Astrocyte (in vitro differentiated cells and primary cell): ENCODE measurements at regions not wholly inside any gene's neighbourhood (a gene's known extent, or its start where the extent isn't known, plus 50 kb on each side); places are given as distances from the start of the nearest gene placed in this dataset.

Source experiments
- EZH2 ChIP-seq: IDR thresholded peaks from 2 replicates; pipeline ENCODE4 v1.6.1; 2012; ENCODE audit warnings: mild to moderate bottlenecking, low read length, inconsistent platforms; ENCODE audit not compliant: insufficient read depth
- TF ChIP-seq, protein P1 (sequence below): IDR thresholded peaks from 2 replicates; pipeline ENCODE4 v1.5.1; 2011; ENCODE audit warnings: low read depth, mild to moderate bottlenecking, inconsistent platforms, low read length, moderate library complexity; ENCODE audit not compliant: insufficient read depth

DNA sequence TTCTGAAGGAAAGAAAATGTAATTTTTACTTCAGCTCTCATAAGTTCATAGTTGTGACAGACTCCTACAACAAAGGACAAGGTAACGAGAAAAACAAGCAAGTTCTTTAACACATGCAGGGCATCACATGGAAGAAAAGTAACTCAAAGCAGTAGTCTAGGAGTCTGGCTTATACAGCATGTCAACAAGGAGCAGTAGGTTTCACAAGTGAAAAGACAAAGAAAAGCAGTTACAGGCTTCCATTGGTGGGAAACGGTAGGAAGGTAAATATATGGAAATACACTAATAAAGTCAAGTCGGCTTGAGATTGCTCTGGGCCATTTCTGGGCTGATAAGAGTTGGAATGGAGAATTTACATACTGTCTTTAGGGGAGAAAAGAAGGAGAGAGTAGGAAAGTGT, 228.4 kb upstream of the ZFP42 start:
- TF ChIP-seq, protein P1, sequence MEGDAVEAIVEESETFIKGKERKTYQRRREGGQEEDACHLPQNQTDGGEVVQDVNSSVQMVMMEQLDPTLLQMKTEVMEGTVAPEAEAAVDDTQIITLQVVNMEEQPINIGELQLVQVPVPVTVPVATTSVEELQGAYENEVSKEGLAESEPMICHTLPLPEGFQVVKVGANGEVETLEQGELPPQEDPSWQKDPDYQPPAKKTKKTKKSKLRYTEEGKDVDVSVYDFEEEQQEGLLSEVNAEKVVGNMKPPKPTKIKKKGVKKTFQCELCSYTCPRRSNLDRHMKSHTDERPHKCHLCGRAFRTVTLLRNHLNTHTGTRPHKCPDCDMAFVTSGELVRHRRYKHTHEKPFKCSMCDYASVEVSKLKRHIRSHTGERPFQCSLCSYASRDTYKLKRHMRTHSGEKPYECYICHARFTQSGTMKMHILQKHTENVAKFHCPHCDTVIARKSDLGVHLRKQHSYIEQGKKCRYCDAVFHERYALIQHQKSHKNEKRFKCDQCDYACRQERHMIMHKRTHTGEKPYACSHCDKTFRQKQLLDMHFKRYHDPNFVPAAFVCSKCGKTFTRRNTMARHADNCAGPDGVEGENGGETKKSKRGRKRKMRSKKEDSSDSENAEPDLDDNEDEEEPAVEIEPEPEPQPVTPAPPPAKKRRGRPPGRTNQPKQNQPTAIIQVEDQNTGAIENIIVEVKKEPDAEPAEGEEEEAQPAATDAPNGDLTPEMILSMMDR = no peak
- no peak for TF ChIP-seq EZH2
